ENCODE measurements at regions not wholly inside any gene's neighbourhood (a gene's known extent, or its start where the extent isn't known, plus 50 kb on each side); places are given as distances from the start of the nearest gene placed in this dataset.
"Not testable (repeated sequence)": the region's sequence is repeated elsewhere in the genome, so short reads cannot be mapped to it uniquely, and the experiment has no call there.

DNA sequence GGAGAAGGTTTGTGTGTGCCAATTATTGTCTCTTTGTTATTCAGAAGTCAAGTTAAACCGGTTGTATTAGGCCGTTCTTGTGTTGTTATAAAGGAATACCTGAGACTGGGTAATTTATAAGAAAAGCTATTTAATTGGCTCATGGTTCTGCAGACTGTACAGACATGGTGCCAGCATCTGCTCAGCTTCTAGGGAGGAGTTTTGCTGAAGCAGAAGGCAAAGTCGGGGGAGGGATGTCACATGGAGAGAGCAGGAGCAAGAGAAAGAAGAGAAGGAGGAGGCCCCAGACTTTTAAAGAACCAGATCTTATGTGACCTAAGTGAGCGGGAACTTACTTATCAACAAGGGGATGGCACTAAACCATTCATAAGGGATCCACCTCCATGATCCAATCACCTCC, 349.3 kb upstream of the PCDH18 start (continued):
- TF ChIP-seq TAF1 (conservative IDR thresholded peaks at IDR 0.05) (no peak), YY1 (IDR thresholded peaks at IDR 0.05) (no peak)

DNA sequence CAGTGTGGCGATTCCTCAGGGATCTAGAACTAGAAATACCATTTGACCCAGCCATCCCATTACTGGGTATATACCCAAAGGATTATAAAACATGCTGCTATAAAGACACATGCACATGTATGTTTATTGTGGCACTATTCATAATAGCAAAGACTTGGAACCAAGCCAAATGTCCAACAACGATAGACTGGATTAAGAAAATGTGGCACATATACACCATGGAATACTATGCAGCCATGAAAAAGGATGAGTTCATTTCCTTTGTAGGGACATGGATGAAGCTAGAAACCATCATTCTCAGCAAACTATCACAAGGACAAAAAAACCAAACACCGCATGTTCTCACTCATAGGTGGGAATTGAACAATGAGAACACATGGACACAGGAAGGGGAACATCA, 335.8 kb upstream of the PCDH18 start:
- not testable (repeated sequence) for H3K4me1 ChIP-seq (ENCODE audit: control insufficient read depth in 4 of 4, insufficient read depth in 4 of 4, low read length in 3 of 4); H3K27ac ChIP-seq (ENCODE audit: low read depth in 1 of 2, low read length in 2 of 2); H3K9me3 ChIP-seq (ENCODE audit: control insufficient read depth in 4 of 4, low read length in 3 of 4); H3K27me3 ChIP-seq (ENCODE audit: control insufficient read depth in 4 of 4, insufficient read depth in 4 of 4, low read length in 3 of 4); DNase-seq (ENCODE audit: low spot score); H3K36me3 ChIP-seq (ENCODE audit: control insufficient read depth in 4 of 4, insufficient read depth in 3 of 4, low read depth in 1 of 4, low read length in 3 of 4); H3K4me3 ChIP-seq (ENCODE audit: low read depth in 1 of 3, low read length in 3 of 3); H3K9ac ChIP-seq (ENCODE audit: low read depth in 1 of 2, low read length in 2 of 2)
- WGBS: 90% methylated on average over 2 of the region's 3 CpGs

DNA sequence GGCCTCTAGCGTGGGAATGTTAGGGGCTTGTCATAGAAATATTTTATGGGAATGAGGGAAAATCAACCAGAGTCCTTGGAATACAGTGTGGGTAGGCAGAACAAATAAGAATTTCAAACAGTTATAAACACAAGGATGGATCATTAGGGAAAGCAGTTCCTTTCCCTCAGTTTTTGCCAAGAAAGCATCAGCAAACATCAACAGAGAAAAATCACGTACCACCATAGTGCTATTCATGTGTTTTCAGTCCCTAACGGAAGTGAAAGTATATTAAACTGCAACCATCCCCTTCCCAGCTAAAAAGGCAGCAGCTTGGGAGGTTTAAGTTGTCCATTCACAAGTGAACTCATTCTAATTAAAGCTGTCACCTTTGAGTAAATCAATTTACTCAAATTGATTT, 334.4 kb upstream of the PCDH18 start:
- H3K4me1 ChIP-seq (ENCODE audit: control insufficient read depth in 4 of 4, insufficient read depth in 4 of 4, low read length in 3 of 4): no peaks in the 10 kb centered on the region
- 76% methylated on average over 3 of the region's 3 CpGs for WGBS

More for the DNA sequence above, 334.4 kb upstream of the PCDH18 start:
- Histone ChIP-seq H3K9me3 (ENCODE audit: control insufficient read depth in 4 of 4, low read length in 3 of 4) (no peaks in the 10 kb centered on the region), H3K9ac (ENCODE audit: low read depth in 1 of 2, low read length in 2 of 2) (no peak overlapping the region), H3K4me3 (ENCODE audit: low read depth in 1 of 3, low read length in 3 of 3) (no peak overlapping the region), H3K36me3 (ENCODE audit: control insufficient read depth in 4 of 4, insufficient read depth in 3 of 4, low read depth in 1 of 4, low read length in 3 of 4) (no peaks in the 10 kb centered on the region), H3K27me3 (ENCODE audit: control insufficient read depth in 4 of 4, insufficient read depth in 4 of 4, low read length in 3 of 4) (no peaks in the 10 kb centered on the region), H3K27ac (ENCODE audit: low read depth in 1 of 2, low read length in 2 of 2) (no peak overlapping the region)
- no peak for DNase-seq (ENCODE audit: low spot score)
- TF ChIP-seq, protein P1, sequence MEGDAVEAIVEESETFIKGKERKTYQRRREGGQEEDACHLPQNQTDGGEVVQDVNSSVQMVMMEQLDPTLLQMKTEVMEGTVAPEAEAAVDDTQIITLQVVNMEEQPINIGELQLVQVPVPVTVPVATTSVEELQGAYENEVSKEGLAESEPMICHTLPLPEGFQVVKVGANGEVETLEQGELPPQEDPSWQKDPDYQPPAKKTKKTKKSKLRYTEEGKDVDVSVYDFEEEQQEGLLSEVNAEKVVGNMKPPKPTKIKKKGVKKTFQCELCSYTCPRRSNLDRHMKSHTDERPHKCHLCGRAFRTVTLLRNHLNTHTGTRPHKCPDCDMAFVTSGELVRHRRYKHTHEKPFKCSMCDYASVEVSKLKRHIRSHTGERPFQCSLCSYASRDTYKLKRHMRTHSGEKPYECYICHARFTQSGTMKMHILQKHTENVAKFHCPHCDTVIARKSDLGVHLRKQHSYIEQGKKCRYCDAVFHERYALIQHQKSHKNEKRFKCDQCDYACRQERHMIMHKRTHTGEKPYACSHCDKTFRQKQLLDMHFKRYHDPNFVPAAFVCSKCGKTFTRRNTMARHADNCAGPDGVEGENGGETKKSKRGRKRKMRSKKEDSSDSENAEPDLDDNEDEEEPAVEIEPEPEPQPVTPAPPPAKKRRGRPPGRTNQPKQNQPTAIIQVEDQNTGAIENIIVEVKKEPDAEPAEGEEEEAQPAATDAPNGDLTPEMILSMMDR (IDR thresholded peaks at IDR 0.05; ENCODE audit: low read depth, low read length, missing input control): no peak
- TF ChIP-seq, protein P2, sequence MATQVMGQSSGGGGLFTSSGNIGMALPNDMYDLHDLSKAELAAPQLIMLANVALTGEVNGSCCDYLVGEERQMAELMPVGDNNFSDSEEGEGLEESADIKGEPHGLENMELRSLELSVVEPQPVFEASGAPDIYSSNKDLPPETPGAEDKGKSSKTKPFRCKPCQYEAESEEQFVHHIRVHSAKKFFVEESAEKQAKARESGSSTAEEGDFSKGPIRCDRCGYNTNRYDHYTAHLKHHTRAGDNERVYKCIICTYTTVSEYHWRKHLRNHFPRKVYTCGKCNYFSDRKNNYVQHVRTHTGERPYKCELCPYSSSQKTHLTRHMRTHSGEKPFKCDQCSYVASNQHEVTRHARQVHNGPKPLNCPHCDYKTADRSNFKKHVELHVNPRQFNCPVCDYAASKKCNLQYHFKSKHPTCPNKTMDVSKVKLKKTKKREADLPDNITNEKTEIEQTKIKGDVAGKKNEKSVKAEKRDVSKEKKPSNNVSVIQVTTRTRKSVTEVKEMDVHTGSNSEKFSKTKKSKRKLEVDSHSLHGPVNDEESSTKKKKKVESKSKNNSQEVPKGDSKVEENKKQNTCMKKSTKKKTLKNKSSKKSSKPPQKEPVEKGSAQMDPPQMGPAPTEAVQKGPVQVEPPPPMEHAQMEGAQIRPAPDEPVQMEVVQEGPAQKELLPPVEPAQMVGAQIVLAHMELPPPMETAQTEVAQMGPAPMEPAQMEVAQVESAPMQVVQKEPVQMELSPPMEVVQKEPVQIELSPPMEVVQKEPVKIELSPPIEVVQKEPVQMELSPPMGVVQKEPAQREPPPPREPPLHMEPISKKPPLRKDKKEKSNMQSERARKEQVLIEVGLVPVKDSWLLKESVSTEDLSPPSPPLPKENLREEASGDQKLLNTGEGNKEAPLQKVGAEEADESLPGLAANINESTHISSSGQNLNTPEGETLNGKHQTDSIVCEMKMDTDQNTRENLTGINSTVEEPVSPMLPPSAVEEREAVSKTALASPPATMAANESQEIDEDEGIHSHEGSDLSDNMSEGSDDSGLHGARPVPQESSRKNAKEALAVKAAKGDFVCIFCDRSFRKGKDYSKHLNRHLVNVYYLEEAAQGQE (IDR thresholded peaks at IDR 0.05): no peak
- TF ChIP-seq, protein P3, sequence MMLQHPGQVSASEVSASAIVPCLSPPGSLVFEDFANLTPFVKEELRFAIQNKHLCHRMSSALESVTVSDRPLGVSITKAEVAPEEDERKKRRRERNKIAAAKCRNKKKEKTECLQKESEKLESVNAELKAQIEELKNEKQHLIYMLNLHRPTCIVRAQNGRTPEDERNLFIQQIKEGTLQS (IDR thresholded peaks at IDR 0.05): no peak
- TF ChIP-seq YY1 (IDR thresholded peaks at IDR 0.05): no peak
- TF ChIP-seq, protein P4, sequence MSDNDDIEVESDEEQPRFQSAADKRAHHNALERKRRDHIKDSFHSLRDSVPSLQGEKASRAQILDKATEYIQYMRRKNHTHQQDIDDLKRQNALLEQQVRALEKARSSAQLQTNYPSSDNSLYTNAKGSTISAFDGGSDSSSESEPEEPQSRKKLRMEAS (IDR thresholded peaks at IDR 0.05): no peak
- no peak for TF ChIP-seq RXRA (IDR thresholded peaks at IDR 0.05)
- no peak for TF ChIP-seq SP1 (IDR thresholded peaks at IDR 0.05)
- no peak for TF ChIP-seq HNF4A (conservative IDR thresholded peaks at IDR 0.05)
- TF ChIP-seq, protein P5, sequence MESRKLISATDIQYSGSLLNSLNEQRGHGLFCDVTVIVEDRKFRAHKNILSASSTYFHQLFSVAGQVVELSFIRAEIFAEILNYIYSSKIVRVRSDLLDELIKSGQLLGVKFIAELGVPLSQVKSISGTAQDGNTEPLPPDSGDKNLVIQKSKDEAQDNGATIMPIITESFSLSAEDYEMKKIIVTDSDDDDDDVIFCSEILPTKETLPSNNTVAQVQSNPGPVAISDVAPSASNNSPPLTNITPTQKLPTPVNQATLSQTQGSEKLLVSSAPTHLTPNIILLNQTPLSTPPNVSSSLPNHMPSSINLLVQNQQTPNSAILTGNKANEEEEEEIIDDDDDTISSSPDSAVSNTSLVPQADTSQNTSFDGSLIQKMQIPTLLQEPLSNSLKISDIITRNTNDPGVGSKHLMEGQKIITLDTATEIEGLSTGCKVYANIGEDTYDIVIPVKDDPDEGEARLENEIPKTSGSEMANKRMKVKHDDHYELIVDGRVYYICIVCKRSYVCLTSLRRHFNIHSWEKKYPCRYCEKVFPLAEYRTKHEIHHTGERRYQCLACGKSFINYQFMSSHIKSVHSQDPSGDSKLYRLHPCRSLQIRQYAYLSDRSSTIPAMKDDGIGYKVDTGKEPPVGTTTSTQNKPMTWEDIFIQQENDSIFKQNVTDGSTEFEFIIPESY (IDR thresholded peaks at IDR 0.05): no peak
- TF ChIP-seq JUND (IDR thresholded peaks at IDR 0.05): no peak
- no peak for TF ChIP-seq EGR1 (IDR thresholded peaks at IDR 0.05; ENCODE audit: low read depth in 2 of 2)
- no peak for TF ChIP-seq NR2F2 (IDR thresholded peaks at IDR 0.05)
- no peak for TF ChIP-seq FOXA2 (IDR thresholded peaks at IDR 0.05)
- no peak for TF ChIP-seq GABPA (IDR thresholded peaks at IDR 0.05 in 1 of 2, conservative IDR thresholded peaks at IDR 0.05 in 1 of 2)
- TF ChIP-seq HNF4G (IDR thresholded peaks at IDR 0.05): no peak
- TF ChIP-seq TAF1 (conservative IDR thresholded peaks at IDR 0.05): no peak
- TF ChIP-seq FOXA1 (IDR thresholded peaks at IDR 0.05): no peak
- no peak for TF ChIP-seq RAD21 (IDR thresholded peaks at IDR 0.05)

Measured in liver (tissue), 8 donors.